CD14-positive monocyte (primary cell): ENCODE measurements at regions not wholly inside any gene's neighbourhood (a gene's known extent, or its start where the extent isn't known, plus 50 kb on each side); places are given as distances from the start of the nearest gene placed in this dataset.

Source experiments
- DNase-seq, 3 donors: peaks; one replicate each; pipeline ENCODE4 v3.0.0-alpha.2; 2011 to 2022
- H2AFZ ChIP-seq: 2 replicates; pipeline ENCODE4 v1.6.0; 2012; ENCODE audit warnings: mild to moderate bottlenecking, low read depth, low read length, inconsistent platforms; ENCODE audit not compliant: insufficient read depth, poor library complexity, severe bottlenecking
- H3K27ac ChIP-seq, 2 donors: 1 replicate in 1 of 2; 2 replicates in 1 of 2; pipeline ENCODE4 v1.5.1; 2012 to 2013; ENCODE audit warnings: low read length in 2 of 2, control low read depth in 1 of 2, inconsistent platforms in 1 of 2, low read depth in 1 of 2, mild to moderate bottlenecking in 1 of 2
- H3K27me3 ChIP-seq, 2 donors: one replicate each; pipeline versions ENCODE4 v1.6.0 to v1.6.1; 2011 to 2013; ENCODE audit warnings: low read length in 2 of 2; ENCODE audit not compliant: control insufficient read depth in 2 of 2, insufficient read depth in 2 of 2
- H3K36me3 ChIP-seq, 2 donors: replicated peaks in 1 of 2; 1 replicate in 1 of 2; 2 replicates in 1 of 2; pipeline versions ENCODE4 v1.5.1 to v1.6.1; 2012 to 2013; ENCODE audit warnings: low read length in 2 of 2, control low read depth in 1 of 2, inconsistent platforms in 1 of 2, mild to moderate bottlenecking in 1 of 2; ENCODE audit not compliant: insufficient read depth in 2 of 2, control insufficient read depth in 1 of 2
- H3K4me1 ChIP-seq, 2 donors: 1 replicate in 1 of 2; 2 replicates in 1 of 2; pipeline versions ENCODE4 v1.5.1 to v1.6.1; 2012 to 2013; ENCODE audit warnings: low read length in 2 of 2, control low read depth in 1 of 2, inconsistent platforms in 1 of 2, mild to moderate bottlenecking in 1 of 2, moderate library complexity in 1 of 2; ENCODE audit not compliant: insufficient read depth in 2 of 2, control insufficient read depth in 1 of 2
- H3K4me2 ChIP-seq: replicated peaks from 2 replicates; pipeline ENCODE3; 2012; ENCODE audit warnings: low read length, moderate library complexity, mild to moderate bottlenecking; ENCODE audit not compliant: poor library complexity, severe bottlenecking; ENCODE audit errors: extremely low read depth
- H3K4me3 ChIP-seq, 3 experiments: fragments of 200-600 bp in 1 of 3; sonication (generic) in 1 of 3; replicated peaks in 1 of 3; 1 replicate in 2 of 3; 2 replicates in 1 of 3; pipeline ENCODE4 v1.5.1; 2011 to 2013; ENCODE audit warnings: low read length in 3 of 3, mild to moderate bottlenecking in 3 of 3, control low read depth in 2 of 3, low read depth in 2 of 3, inconsistent platforms in 1 of 3, moderate library complexity in 1 of 3
- H3K79me2 ChIP-seq: 2 replicates; pipeline ENCODE4 v1.6.0; 2012; ENCODE audit warnings: mild to moderate bottlenecking, control low read depth, inconsistent platforms, low read length, moderate library complexity; ENCODE audit not compliant: insufficient read depth
- H3K9ac ChIP-seq: 2 replicates; pipeline ENCODE4 v1.6.0; 2017; ENCODE audit warnings: low read length, mild to moderate bottlenecking; ENCODE audit not compliant: insufficient read depth, poor library complexity, severe bottlenecking
- H3K9me3 ChIP-seq, 2 donors: replicated peaks in 1 of 2; 1 replicate in 1 of 2; 2 replicates in 1 of 2; pipeline versions ENCODE4 v1.5.1 to v1.6.1; 2012 to 2013; ENCODE audit warnings: low read length in 2 of 2, control low read depth in 1 of 2; ENCODE audit not compliant: control insufficient read depth in 1 of 2, insufficient read depth in 1 of 2
- H4K20me1 ChIP-seq: 2 replicates; pipeline ENCODE4 v1.6.0; 2012; ENCODE audit warnings: mild to moderate bottlenecking, low read length, control low read depth, moderate library complexity; ENCODE audit not compliant: insufficient read depth
- H3K27ac Mint-ChIP-seq, 7 donors: one replicate each; pipeline ENCODE4 v1.8.0; 2020; ENCODE audit warnings: mild to moderate bottlenecking in 7 of 7, mixed read lengths in 7 of 7, moderate library complexity in 6 of 7, inconsistent platforms in 2 of 7
- H3K27me3 Mint-ChIP-seq, 3 donors: one replicate each; pipeline ENCODE4 v1.8.0; 2021 to 2022; ENCODE audit warnings: low read depth in 3 of 3, mild to moderate bottlenecking in 3 of 3, mixed read lengths in 3 of 3, moderate library complexity in 3 of 3, inconsistent platforms in 1 of 3
- H3K36me3 Mint-ChIP-seq, 2 donors: one replicate each; pipeline ENCODE4 v1.8.0; 2020; ENCODE audit warnings: mixed read lengths in 2 of 2, inconsistent platforms in 1 of 2, mild to moderate bottlenecking in 1 of 2
- H3K4me1 Mint-ChIP-seq: one replicate; pipeline ENCODE4 v1.8.0; 2020; ENCODE audit warnings: mild to moderate bottlenecking, mixed read lengths
- H3K4me3 Mint-ChIP-seq, 2 donors: one replicate each; pipeline ENCODE4 v1.8.0; 2020; ENCODE audit warnings: mild to moderate bottlenecking in 2 of 2, mixed read lengths in 2 of 2, moderate library complexity in 1 of 2
- H3K9me3 Mint-ChIP-seq, 7 donors: one replicate each; pipeline ENCODE4 v1.8.0; 2020 to 2022; ENCODE audit warnings: mixed read lengths in 7 of 7, mild to moderate bottlenecking in 6 of 7, moderate library complexity in 6 of 7, inconsistent platforms in 2 of 7
- WGBS: methylation state at CpG from one replicate; pipeline ENCODE4 v1.1.5; 2013; ENCODE audit warnings: missing lambda C conversion rate; ENCODE audit not compliant: insufficient coverage; 5-methylcytosine and 5-hydroxymethylcytosine counted together
- intact Hi-C, 2 donors: fragments of 100-400 bp; cut with micrococcal nuclease; formaldehyde crosslinking; loops; one replicate each; pipeline versions ENCODE4 v1.15.0 to v1.15.1; 2023
- TF ChIP-seq, protein P1 (sequence below): fragments of 200-600 bp; IDR thresholded peaks from one replicate; pipeline ENCODE4 v1.8.0; 2022; ENCODE audit warnings: antibody characterized with exemption, mild to moderate bottlenecking

GRCh38 chr12:34388636-34389377, 366.5 kb downstream of the ALG10 start:
- H2AFZ ChIP-seq: no peak overlapping the region
- no peak for DNase-seq
- H3K27me3 ChIP-seq: no peaks in the 10 kb centered on the region
- no peaks in the 10 kb centered on the region for H3K4me1 Mint-ChIP-seq
- no peaks in the 10 kb centered on the region for H3K79me2 ChIP-seq
- no peaks in the 10 kb centered on the region for H3K36me3 Mint-ChIP-seq
- H3K9me3 ChIP-seq: peaks cover 100% of the 10 kb centered on the region in 2 donors
- H3K36me3 ChIP-seq: no peaks in the 10 kb centered on the region
- H3K9me3 Mint-ChIP-seq: peaks cover 73 to 92% (median 81%) of the 10 kb centered on the region in 7 donors
- WGBS: 80% methylated on average over 9 of the region's 14 CpGs
- no peaks in the 10 kb centered on the region for H3K4me1 ChIP-seq
- H3K27ac ChIP-seq: no peak overlapping the region
- H3K4me3 ChIP-seq: no peak overlapping the region
- TF ChIP-seq, protein P1, sequence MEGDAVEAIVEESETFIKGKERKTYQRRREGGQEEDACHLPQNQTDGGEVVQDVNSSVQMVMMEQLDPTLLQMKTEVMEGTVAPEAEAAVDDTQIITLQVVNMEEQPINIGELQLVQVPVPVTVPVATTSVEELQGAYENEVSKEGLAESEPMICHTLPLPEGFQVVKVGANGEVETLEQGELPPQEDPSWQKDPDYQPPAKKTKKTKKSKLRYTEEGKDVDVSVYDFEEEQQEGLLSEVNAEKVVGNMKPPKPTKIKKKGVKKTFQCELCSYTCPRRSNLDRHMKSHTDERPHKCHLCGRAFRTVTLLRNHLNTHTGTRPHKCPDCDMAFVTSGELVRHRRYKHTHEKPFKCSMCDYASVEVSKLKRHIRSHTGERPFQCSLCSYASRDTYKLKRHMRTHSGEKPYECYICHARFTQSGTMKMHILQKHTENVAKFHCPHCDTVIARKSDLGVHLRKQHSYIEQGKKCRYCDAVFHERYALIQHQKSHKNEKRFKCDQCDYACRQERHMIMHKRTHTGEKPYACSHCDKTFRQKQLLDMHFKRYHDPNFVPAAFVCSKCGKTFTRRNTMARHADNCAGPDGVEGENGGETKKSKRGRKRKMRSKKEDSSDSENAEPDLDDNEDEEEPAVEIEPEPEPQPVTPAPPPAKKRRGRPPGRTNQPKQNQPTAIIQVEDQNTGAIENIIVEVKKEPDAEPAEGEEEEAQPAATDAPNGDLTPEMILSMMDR: no peak
- no peak overlapping the region for H3K27ac Mint-ChIP-seq
- H3K27me3 Mint-ChIP-seq: no peaks in the 10 kb centered on the region
- H3K4me3 Mint-ChIP-seq: no peak overlapping the region
- no peaks in the 10 kb centered on the region for H4K20me1 ChIP-seq
- intact Hi-C loops: no loop called here
- H3K4me2 ChIP-seq: no peak overlapping the region
- no peak overlapping the region for H3K9ac ChIP-seq

GRCh38 chr12:34389378-34390170, 367.3 kb downstream of the ALG10 start:
- Mint-ChIP-seq H3K9me3 (peaks cover 74 to 93% (median 82%) of the 10 kb centered on the region in 7 donors), H3K36me3 (no peaks in the 10 kb centered on the region), H3K27me3 (no peaks in the 10 kb centered on the region), H3K4me1 (no peaks in the 10 kb centered on the region), H3K27ac (no peak overlapping the region), H3K4me3 (no peak overlapping the region)
- Histone ChIP-seq H3K9me3 (peaks cover 100% of the 10 kb centered on the region in 2 donors), H3K79me2 (no peaks in the 10 kb centered on the region), H3K9ac (no peak overlapping the region), H3K27ac (no peak overlapping the region), H3K4me2 (no peak overlapping the region), H3K36me3 (no peaks in the 10 kb centered on the region), H2AFZ (no peak overlapping the region), H4K20me1 (no peaks in the 10 kb centered on the region), H3K4me3 (no peak overlapping the region), H3K27me3 (no peaks in the 10 kb centered on the region), H3K4me1 (no peaks in the 10 kb centered on the region)
- 75% methylated on average over 15 of the region's 26 CpGs for WGBS
- intact Hi-C loops: no loop called here
- DNase-seq: no peak
- TF ChIP-seq, protein P1: no peak
